A673 (cell line): ENCODE measurements at regions not wholly inside any gene's neighbourhood (a gene's known extent, or its start where the extent isn't known, plus 50 kb on each side); places are given as distances from the start of the nearest gene placed in this dataset.

Experiments used
- BruUV-seq: library from RNA; stranded (reverse); fragments of 400-500 nt; replicated peaks from 2 replicates; lab custom pipeline; 2021; lab: Mats Ljungman, UMichigan
- CTCF ChIA-PET: fragments of 300-600 bp; sonication (Branson Sonifier 250); formaldehyde crosslinking; loops from one replicate; lab custom pipeline; 2022; ENCODE audit warnings: antibody characterized with exemption; lab: Charles Lee
- POLR2A ChIA-PET: fragments of 300-600 bp; sonication (Branson Sonifier 250); formaldehyde crosslinking; loops from one replicate; lab custom pipeline; 2022; ENCODE audit warnings: antibody characterized with exemption; ENCODE audit not compliant: low non-redundant PET; lab: Charles Lee
- DNase-seq: peaks from one replicate; pipeline ENCODE4 v3.0.0-alpha.2; 2015; ENCODE audit warnings: low spot score
- H3K27ac ChIP-seq: fragments of 200-600 bp; sonication (generic); 2 replicates; pipeline ENCODE4 v1.5.1; 2016; ENCODE audit warnings: mixed run types, low read depth, mild to moderate bottlenecking, mixed read lengths, antibody characterized with exemption, low read length; ENCODE audit not compliant: poor library complexity, severe bottlenecking
- H3K27me3 ChIP-seq: fragments of 200-600 bp; sonication (generic); replicated peaks from 2 replicates; pipeline ENCODE4 v1.6.1; 2017; ENCODE audit warnings: mixed run types, low read depth, mild to moderate bottlenecking, mixed read lengths, antibody characterized with exemption, low read length; ENCODE audit not compliant: insufficient read depth, poor library complexity
- H3K36me3 ChIP-seq: fragments of 200-600 bp; sonication (generic); 2 replicates; pipeline ENCODE4 v1.6.1; 2016; ENCODE audit warnings: mixed run types, mild to moderate bottlenecking, mixed read lengths, antibody characterized with exemption, low read length; ENCODE audit not compliant: insufficient read depth, poor library complexity, severe bottlenecking
- H3K4me1 ChIP-seq: fragments of 200-600 bp; sonication (generic); 2 replicates; pipeline ENCODE4 v1.6.1; 2017; ENCODE audit warnings: mixed run types, mild to moderate bottlenecking, mixed read lengths, antibody characterized with exemption, low read length; ENCODE audit not compliant: insufficient read depth, poor library complexity, severe bottlenecking
- H3K4me3 ChIP-seq: fragments of 200-600 bp; sonication (generic); 2 replicates; pipeline ENCODE4 v1.5.1; 2016; ENCODE audit warnings: low read depth, mixed run types, mild to moderate bottlenecking, mixed read lengths, low read length; ENCODE audit not compliant: poor library complexity, severe bottlenecking
- H3K9me3 ChIP-seq: fragments of 200-600 bp; sonication (generic); 2 replicates; pipeline ENCODE4 v1.6.1; 2016; ENCODE audit warnings: mixed run types, low read depth, mild to moderate bottlenecking, mixed read lengths, antibody characterized with exemption, low read length; ENCODE audit not compliant: poor library complexity, severe bottlenecking
- CTCF ChIP-seq: fragments of 300-800, 200-600 bp; sonication (generic); conservative IDR thresholded peaks from 2 replicates; pipeline ENCODE4 v1.5.1; 2017; ENCODE audit warnings: low read depth, mild to moderate bottlenecking, antibody characterized with exemption, low read length, moderate library complexity, mixed read lengths
- EZH2 ChIP-seq: fragments of 200-600 bp; sonication (generic); IDR thresholded peaks from 2 replicates; pipeline ENCODE4 v1.6.1; 2017; ENCODE audit warnings: borderline replicate concordance, low read depth, mild to moderate bottlenecking, mixed read lengths, antibody characterized with exemption, low read length; ENCODE audit not compliant: poor library complexity, severe bottlenecking
- intact Hi-C: fragments of 100-400 bp; cut with micrococcal nuclease; formaldehyde crosslinking; loops from one replicate; pipeline ENCODE4 v1.10.0; 2022; ENCODE audit not compliant: unreplicated experiment

DNA sequence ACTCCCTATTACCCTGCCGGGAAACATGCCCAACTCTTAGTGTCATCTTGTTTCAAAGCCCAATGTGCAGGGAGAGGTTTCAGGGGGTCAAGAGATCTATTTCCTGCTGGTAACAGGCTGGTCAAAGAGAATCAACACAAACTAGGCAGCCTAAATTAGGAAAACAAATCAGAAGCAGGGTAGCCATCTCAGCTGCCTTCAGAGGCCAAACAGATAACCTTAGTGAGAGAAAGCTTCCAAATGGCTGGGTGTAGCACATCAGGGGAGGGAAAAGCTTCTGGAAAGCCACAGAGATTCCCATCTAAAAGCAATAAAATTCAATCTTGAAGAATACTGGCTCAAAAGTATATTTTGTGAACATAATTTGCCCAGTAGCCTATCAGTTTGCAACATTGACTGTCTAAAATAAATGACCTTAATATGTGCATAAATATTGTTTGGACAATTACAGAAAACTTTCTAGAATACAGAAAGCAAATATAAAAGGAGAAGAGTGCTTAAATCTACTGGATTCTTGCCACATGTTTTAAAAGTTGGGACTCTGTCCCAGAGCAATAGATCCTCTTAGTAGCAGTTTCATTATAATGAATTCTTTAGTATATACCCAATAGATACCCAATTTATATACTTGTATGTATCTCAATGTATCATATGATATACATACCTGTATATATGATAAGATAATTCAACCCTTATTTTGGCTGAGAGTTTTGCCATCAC is 371.9 kb upstream of the RARB start:
- no peak for TF ChIP-seq EZH2
- no peak for TF ChIP-seq CTCF
- CTCF ChIA-PET: no interaction called here
- intact Hi-C loops: no loop called here

DNA sequence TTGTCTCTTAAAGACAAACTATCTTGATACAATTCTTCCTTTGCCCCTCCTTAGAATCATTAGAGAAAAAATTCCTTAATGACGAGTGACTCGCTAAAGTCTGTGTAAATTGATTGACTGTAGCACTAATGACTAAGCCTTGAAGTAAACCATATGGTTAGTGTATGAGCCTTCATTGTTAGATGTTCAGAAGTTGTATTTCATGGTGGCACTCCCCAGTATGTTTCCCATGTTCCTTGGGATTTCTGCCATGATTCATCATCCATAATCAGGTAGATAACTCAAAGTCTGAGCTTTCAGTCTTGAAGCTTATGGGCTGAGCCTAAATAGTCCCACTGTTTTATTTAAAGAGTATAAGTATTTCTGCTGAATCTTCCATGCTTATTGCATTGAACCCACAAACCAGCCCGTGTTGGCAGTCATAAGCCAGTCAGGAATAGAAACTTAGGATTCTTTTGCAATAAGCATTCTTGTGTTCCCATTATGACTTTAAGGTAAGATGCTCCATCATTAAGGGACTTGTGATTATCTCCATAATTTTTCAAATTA is 371.2 kb upstream of the RARB start:
- TF ChIP-seq CTCF (no peak), EZH2 (no peak)
- intact Hi-C loops: no loop called here
- ChIA-PET CTCF (no interaction called here), POLR2A (no interaction called here)
- H3K27me3 ChIP-seq: peaks cover 11% of the 10 kb centered on the region
- no peak overlapping the region for H3K4me3 ChIP-seq
- no peaks in the 10 kb centered on the region for H3K36me3 ChIP-seq
- H3K9me3 ChIP-seq: no peaks in the 10 kb centered on the region
- no TSS peak for BruUV-seq
- H3K27ac ChIP-seq: no peak overlapping the region
- DNase-seq: no peak
- H3K4me1 ChIP-seq: no peaks in the 10 kb centered on the region

More for the DNA sequence above, 371.9 kb upstream of the RARB start:
- H3K4me1 ChIP-seq: no peaks in the 10 kb centered on the region
- H3K36me3 ChIP-seq: no peaks in the 10 kb centered on the region
- POLR2A ChIA-PET: no interaction called here
- H3K27ac ChIP-seq: no peak overlapping the region
- no peak for DNase-seq
- BruUV-seq: no TSS peak
- H3K27me3 ChIP-seq: peaks cover 7% of the 10 kb centered on the region
- H3K4me3 ChIP-seq: no peak overlapping the region
- H3K9me3 ChIP-seq: no peaks in the 10 kb centered on the region

DNA sequence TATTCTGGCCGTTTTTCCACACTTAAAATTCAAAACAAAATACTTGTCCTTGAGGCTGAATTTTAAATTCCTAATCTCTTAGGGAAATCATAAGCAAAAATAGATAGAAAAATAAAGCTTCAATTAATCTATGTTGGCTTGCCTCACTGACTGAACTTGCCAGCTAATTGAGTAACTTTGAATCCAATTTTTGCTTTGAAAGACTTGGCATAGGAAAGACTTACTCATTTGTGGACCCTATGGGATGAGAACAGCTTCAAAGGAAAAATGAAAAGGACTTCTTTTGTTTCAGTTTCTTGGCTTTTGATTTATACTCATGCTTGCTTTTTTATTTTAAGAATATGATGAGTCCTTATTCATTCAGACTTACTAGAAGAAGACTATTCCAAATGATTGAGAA is 370.7 kb upstream of the RARB start:
- no peak for TF ChIP-seq EZH2
- no peak for TF ChIP-seq CTCF
- CTCF ChIA-PET: no interaction called here
- Histone ChIP-seq H3K27ac (no peak overlapping the region), H3K27me3 (peaks cover 11% of the 10 kb centered on the region), H3K4me3 (no peak overlapping the region), H3K4me1 (no peaks in the 10 kb centered on the region), H3K36me3 (no peaks in the 10 kb centered on the region), H3K9me3 (no peaks in the 10 kb centered on the region)
- BruUV-seq: no TSS peak
- POLR2A ChIA-PET: no interaction called here
- DNase-seq: no peak
- intact Hi-C loops: no loop called here
